Epithelial cell of proximal tubule (primary cell): ENCODE measurements at regions not wholly inside any gene's neighbourhood (a gene's known extent, or its start where the extent isn't known, plus 50 kb on each side); places are given as distances from the start of the nearest gene placed in this dataset.

ENCODE experiments used
- DNase-seq: peaks from one replicate; pipeline ENCODE4 v3.0.0-alpha.2; 2011; ENCODE audit warnings: low read depth
- H3K4me3 ChIP-seq: 2 replicates; pipeline ENCODE4 v1.5.1; 2011; ENCODE audit warnings: low read depth, mild to moderate bottlenecking, low read length
- TF ChIP-seq, protein P1 (sequence below): conservative IDR thresholded peaks from 2 replicates; pipeline ENCODE4 v1.5.1; 2012; ENCODE audit warnings: low read depth, mild to moderate bottlenecking, low read length

DNA sequence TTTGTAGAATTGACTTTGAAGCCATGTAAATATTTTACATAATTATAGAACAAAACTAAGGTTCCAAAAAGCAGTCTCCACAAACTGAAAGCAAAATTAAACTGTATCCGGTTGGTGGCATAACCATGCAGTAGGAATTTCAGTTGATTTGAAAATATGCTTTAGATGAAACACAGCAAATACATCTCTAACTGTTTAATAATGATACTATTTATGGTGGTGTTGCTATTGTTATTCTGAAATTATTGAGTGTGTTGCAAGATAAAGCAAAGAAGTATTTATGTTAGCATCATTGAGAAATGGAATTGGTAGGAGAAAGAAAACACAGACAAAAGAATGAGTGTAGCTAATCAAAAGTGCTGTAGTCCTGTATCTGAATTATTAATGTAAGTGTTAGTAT is 73.8 kb upstream of the MTHFD1L start:
- no peak overlapping the region for H3K4me3 ChIP-seq
- DNase-seq: no peak
- TF ChIP-seq, protein P1, sequence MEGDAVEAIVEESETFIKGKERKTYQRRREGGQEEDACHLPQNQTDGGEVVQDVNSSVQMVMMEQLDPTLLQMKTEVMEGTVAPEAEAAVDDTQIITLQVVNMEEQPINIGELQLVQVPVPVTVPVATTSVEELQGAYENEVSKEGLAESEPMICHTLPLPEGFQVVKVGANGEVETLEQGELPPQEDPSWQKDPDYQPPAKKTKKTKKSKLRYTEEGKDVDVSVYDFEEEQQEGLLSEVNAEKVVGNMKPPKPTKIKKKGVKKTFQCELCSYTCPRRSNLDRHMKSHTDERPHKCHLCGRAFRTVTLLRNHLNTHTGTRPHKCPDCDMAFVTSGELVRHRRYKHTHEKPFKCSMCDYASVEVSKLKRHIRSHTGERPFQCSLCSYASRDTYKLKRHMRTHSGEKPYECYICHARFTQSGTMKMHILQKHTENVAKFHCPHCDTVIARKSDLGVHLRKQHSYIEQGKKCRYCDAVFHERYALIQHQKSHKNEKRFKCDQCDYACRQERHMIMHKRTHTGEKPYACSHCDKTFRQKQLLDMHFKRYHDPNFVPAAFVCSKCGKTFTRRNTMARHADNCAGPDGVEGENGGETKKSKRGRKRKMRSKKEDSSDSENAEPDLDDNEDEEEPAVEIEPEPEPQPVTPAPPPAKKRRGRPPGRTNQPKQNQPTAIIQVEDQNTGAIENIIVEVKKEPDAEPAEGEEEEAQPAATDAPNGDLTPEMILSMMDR: no peak

- H3K4me3 ChIP-seq: no peak overlapping the region
- TF ChIP-seq, protein P1: no peak
- no peak for DNase-seq
Measured at GRCh38 chr6:150797949-150798348, 67.6 kb upstream of the MTHFD1L start.

DNA sequence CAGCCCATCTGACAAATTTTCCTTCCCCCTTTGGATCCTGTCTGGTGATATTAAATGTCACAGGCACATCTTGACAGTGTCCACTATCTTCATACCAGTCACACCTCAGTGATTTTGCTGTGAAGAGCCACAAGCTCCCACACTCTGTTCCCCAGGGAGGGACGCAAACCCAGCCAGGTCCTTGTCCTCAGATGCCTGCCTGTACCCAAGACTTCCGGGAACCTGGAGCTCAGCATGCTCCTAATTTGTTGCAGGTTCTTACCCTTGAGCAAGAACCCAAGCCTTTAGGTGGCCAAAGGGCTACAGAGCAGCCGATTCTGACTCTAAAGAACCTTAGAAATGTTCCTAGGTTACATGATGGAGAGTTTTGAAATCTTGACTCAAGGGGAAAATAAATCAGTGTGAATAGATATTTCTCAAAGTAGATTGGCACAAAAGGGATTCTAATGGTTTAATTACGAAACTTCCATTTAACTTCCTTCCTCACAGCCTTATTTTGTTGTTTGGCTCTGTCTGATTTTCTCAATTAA is 66.2 kb upstream of the MTHFD1L start:
- no peak for DNase-seq
- H3K4me3 ChIP-seq: no peak overlapping the region
- TF ChIP-seq, protein P1: no peak

GRCh38 chr6:150800674-150801314 is 64.7 kb upstream of the MTHFD1L start:
- H3K4me3 ChIP-seq: no peak overlapping the region
- TF ChIP-seq, protein P1: no peak
- DNase-seq: no peak

DNA sequence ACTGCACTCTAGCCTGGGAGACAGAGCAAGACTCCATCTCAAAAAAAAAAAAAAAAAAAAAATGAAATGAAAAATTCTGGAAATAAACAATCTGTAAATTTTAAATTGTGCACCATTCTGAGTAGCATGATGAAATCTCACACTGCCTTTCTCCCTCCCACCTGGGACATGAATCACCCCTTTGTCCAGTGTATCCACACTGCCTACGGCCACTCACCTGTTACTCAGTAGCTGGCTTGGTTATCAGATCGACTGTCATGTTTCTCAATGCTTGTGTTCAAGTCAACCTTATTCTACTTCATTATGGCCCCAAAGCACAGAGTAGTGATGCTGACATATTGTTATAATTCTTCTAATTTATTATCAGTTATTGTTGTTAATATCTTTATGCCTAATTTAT is 58.7 kb upstream of the MTHFD1L start:
- DNase-seq: no peak
- TF ChIP-seq, protein P1: no peak

DNA sequence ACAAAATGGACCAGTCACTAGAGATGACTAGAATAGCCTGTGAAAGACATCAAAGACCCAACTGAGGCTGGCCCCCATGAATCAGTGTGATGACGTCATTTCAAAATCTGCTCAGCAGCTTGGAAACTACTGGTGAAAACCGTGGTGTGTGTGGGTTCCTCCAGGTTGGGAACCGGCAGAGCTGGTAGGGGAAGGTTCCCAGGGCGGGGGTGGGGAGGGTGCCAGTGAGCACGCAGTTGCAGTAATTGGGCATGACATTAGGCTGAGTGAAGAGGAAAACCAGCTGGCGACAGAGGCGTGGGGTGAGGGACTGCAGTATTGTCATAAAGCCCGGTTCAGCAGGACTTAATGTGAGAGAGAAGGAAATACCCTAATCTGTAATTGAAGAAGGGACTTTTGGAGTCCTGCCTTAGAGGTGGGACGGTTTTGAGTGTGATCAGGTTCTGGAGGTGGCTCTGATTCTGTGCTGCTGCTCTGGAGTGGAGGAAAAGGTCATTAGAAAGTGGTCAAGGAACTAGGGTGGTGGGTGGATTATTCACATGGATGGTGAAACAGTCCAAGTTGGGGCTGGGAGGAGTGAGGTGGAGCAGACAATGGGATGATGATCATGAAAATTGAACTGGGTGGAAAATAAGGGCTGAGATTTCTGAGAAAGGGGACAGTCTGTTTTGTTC is 52.0 kb upstream of the MTHFD1L start:
- TF ChIP-seq, protein P1: no peak
- no peak overlapping the region for H3K4me3 ChIP-seq
- no peak for DNase-seq

More for the DNA sequence above, 58.7 kb upstream of the MTHFD1L start:
- H3K4me3 ChIP-seq: no peak overlapping the region
